ENCODE measurements at regions not wholly inside any gene's neighbourhood (a gene's known extent, or its start where the extent isn't known, plus 50 kb on each side); places are given as distances from the start of the nearest gene placed in this dataset.
"Not testable (repeated sequence)": the region's sequence is repeated elsewhere in the genome, so short reads cannot be mapped to it uniquely, and the experiment has no call there.

GRCh38 chr5:57721226-57721625, 238.6 kb upstream of the ACTBL2 start:
- no peak for DNase-seq

GRCh38 chr5:57720656-57721055, 238.0 kb upstream of the ACTBL2 start:
- no peak for DNase-seq

GRCh38 chr5:57719216-57719615, 236.6 kb upstream of the ACTBL2 start:
- no peak for DNase-seq

- no peak for DNase-seq
These were observed 235.5 kb upstream of the ACTBL2 start for GRCh38 chr5:57718155-57718554.

- DNase-seq = no peak
These were observed 234.9 kb upstream of the ACTBL2 start for GRCh38 chr5:57717555-57717954.

- DNase-seq = peak; percentile 4
These were observed 234.1 kb upstream of the ACTBL2 start for GRCh38 chr5:57716661-57717060.

GRCh38 chr5:57715296-57715695, 232.7 kb upstream of the ACTBL2 start:
- no peak for DNase-seq

- DNase-seq = not testable (repeated sequence)
These were observed 230.9 kb upstream of the ACTBL2 start for GRCh38 chr5:57713535-57713934.

- no peak for DNase-seq
These were observed 229.3 kb upstream of the ACTBL2 start for GRCh38 chr5:57711946-57712345.

- DNase-seq = no peak
These were observed 228.9 kb upstream of the ACTBL2 start for GRCh38 chr5:57711471-57711870.

GRCh38 chr5:57710126-57710525, 227.5 kb upstream of the ACTBL2 start:
- DNase-seq = no peak

GRCh38 chr5:57705769-57706168, 223.2 kb upstream of the ACTBL2 start:
- no peak for DNase-seq

GRCh38 chr5:57703721-57704120, 221.1 kb upstream of the ACTBL2 start:
- DNase-seq = no peak

- DNase-seq = no peak
These were observed 217.9 kb upstream of the ACTBL2 start for GRCh38 chr5:57700484-57700883.

- no peak for DNase-seq
These were observed 217.5 kb upstream of the ACTBL2 start for GRCh38 chr5:57700072-57700471.

GRCh38 chr5:57698802-57699201, 216.2 kb upstream of the ACTBL2 start:
- no peak for DNase-seq

GRCh38 chr5:57698086-57698485, 215.5 kb upstream of the ACTBL2 start:
- no peak for DNase-seq

- no peak for DNase-seq
These were observed 214.4 kb upstream of the ACTBL2 start for GRCh38 chr5:57696825-57697570.

GRCh38 chr5:57696389-57696769, 213.8 kb upstream of the ACTBL2 start:
- DNase-seq = no peak

GRCh38 chr5:57695706-57696388, 213.2 kb upstream of the ACTBL2 start:
- DNase-seq = no peak

GRCh38 chr5:57695179-57695578, 212.6 kb upstream of the ACTBL2 start:
- no peak for DNase-seq

GRCh38 chr5:57693488-57694305, 211.1 kb upstream of the ACTBL2 start:
- no peak for DNase-seq

GRCh38 chr5:57692582-57693487, 210.2 kb upstream of the ACTBL2 start:
- DNase-seq = no peak

Data from NCI-H2171 treated with DMSO at 0.1 percent for 48 hours (cell line).